Activated T-helper 17 cell treated with anti-CD3 and anti-CD28 coated beads, Interleukin-2, amount 50 U/mL, for 72 hours (primary cell): ENCODE measurements at regions not wholly inside any gene's neighbourhood (a gene's known extent, or its start where the extent isn't known, plus 50 kb on each side); places are given as distances from the start of the nearest gene placed in this dataset.

Experiments
- ATAC-seq: fragments of 150-1000 bp; cut with Tn5 transposase; replicated peaks from 2 replicates; pipeline ENCODE4 v1.10.0; 2021; ENCODE audit warnings: mild to moderate bottlenecking, moderate library complexity
- H3K27ac Mint-ChIP-seq: one replicate; pipeline ENCODE4 v1.8.0; 2022; ENCODE audit warnings: mixed read lengths
- H3K27me3 Mint-ChIP-seq: one replicate; pipeline ENCODE4 v1.8.0; 2022; ENCODE audit warnings: mixed read lengths
- H3K36me3 Mint-ChIP-seq: one replicate; pipeline ENCODE4 v1.8.0; 2022; ENCODE audit warnings: low read depth, mild to moderate bottlenecking, mixed read lengths
- H3K4me1 Mint-ChIP-seq: one replicate; pipeline ENCODE4 v1.8.0; 2022; ENCODE audit warnings: mixed read lengths
- H3K4me3 Mint-ChIP-seq: one replicate; pipeline ENCODE4 v1.8.0; 2022; ENCODE audit warnings: mild to moderate bottlenecking, mixed read lengths
- H3K9me3 Mint-ChIP-seq: one replicate; pipeline ENCODE4 v1.8.0; 2022; ENCODE audit warnings: mixed read lengths

DNA sequence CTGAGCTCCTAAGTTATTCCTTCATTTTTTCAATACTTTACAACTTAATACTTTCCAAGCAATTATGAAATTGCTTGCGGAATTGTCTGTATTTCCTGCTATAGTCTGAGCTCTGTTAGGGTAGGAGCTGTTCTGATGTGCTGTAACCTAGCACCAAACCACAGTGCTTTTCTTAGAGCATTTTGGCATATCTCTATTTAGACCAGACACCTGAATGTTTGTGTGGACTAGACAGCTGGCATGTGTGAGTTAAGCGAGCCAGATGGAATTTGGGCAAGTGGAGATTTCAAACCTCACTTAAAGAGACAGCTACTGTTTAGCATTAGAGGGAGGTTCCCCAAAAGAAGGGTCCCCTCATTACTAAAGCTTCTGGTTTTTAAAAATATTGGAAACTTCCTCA lies 106.1 kb downstream of the RWDD3 start:
- H3K36me3 Mint-ChIP-seq: no peaks in the 10 kb centered on the region
- H3K4me1 Mint-ChIP-seq: no peaks in the 10 kb centered on the region
- peaks cover 11% of the 10 kb centered on the region for H3K27me3 Mint-ChIP-seq
- H3K27ac Mint-ChIP-seq: no peak overlapping the region
- no peak for ATAC-seq
- no peak overlapping the region for H3K4me3 Mint-ChIP-seq
- H3K9me3 Mint-ChIP-seq: no peaks in the 10 kb centered on the region

DNA sequence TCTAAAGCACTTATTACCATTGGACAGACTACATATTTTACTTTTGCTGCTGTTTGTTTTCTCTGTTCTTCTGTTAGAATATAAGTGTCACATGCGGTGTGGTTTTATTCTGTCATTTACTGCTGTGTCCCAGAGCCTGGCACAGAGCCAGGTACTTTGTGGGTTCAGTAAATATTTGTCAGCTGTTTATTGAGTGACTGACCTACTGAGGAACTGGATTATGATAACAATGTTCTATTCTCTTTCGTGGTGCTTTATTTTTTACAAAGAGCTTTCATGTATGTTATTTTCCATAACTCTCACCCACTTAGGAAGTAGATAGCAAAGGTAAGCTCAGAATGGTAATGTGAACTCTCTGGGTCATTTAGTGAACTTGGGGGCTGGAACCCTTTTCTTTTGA lies 118.8 kb downstream of the RWDD3 start:
- H3K4me1 Mint-ChIP-seq: no peaks in the 10 kb centered on the region
- ATAC-seq: no peak
- no peaks in the 10 kb centered on the region for H3K36me3 Mint-ChIP-seq
- no peaks in the 10 kb centered on the region for H3K9me3 Mint-ChIP-seq
- no peak overlapping the region for H3K27ac Mint-ChIP-seq
- no peak overlapping the region for H3K4me3 Mint-ChIP-seq
- peaks cover 4% of the 10 kb centered on the region for H3K27me3 Mint-ChIP-seq

DNA sequence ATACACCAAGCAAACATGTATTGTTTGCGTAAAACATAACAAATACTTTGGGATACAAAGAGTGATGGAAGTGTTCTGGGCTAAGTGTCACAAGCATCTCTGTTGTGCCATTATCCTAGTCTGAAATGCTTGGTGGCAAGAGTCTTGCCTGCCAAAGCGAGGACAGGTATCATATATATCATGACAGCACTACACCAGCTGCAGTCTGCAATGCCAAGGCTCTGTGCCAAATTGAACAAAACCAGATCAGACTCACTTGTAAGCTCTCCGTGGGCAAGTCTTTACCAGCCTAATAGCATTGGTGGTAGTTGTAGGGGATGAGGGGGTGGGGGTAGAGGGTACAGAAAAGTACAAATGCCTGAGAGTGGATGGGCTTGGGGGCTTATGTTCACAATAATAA lies 119.2 kb downstream of the RWDD3 start:
- H3K27ac Mint-ChIP-seq: no peak overlapping the region
- H3K4me3 Mint-ChIP-seq: no peak overlapping the region
- H3K27me3 Mint-ChIP-seq: peaks cover 4% of the 10 kb centered on the region
- ATAC-seq: no peak
- no peaks in the 10 kb centered on the region for H3K4me1 Mint-ChIP-seq
- no peaks in the 10 kb centered on the region for H3K9me3 Mint-ChIP-seq
- H3K36me3 Mint-ChIP-seq: no peaks in the 10 kb centered on the region

DNA sequence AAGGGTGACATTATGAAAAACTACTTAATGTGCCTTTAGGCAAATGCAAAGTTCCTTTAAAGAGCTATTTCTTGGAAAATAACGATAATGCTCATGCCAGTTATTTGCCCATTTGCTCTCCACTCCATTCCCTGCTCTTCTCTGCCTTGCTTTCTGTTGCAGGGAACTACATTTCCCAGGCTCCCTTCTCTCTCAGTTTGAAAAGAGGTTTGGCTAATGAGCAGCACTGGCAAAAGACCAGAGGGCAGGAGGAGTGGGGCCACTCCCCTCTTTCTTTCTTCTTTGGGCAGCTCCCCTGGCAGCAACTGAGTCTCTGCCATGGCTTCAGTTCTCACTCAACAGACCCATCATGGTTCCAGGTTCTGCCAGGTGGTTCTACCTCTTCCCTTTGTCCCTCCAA lies 130.5 kb downstream of the RWDD3 start:
- H3K4me3 Mint-ChIP-seq: no peak overlapping the region
- H3K4me1 Mint-ChIP-seq: no peaks in the 10 kb centered on the region
- H3K27me3 Mint-ChIP-seq: peaks cover 15% of the 10 kb centered on the region
- ATAC-seq: no peak
- no peak overlapping the region for H3K27ac Mint-ChIP-seq
- H3K9me3 Mint-ChIP-seq: peaks cover 7% of the 10 kb centered on the region
- H3K36me3 Mint-ChIP-seq: no peaks in the 10 kb centered on the region

DNA sequence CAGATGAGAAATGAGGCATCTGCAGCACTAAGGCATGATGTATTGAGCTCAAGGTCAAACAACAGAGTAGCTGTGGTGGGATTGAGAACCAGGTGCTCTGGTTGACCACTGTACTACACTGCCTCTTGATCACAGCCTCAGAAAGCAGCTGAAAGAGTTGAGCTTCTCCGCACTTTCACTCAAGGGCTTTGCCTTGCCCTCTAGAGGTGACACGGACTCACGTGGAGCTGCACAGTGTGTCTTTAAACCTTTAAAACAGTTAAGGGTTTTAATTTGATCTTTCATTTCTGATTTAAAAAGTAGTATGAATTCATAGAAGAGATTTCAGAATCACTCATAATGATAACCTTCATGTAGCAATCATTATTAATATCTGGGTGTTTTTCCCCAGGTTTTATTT lies 132.5 kb downstream of the RWDD3 start:
- Mint-ChIP-seq H3K27ac (no peak overlapping the region), H3K36me3 (no peaks in the 10 kb centered on the region), H3K4me3 (no peak overlapping the region), H3K4me1 (no peaks in the 10 kb centered on the region), H3K27me3 (peaks cover 9% of the 10 kb centered on the region), H3K9me3 (peaks cover 7% of the 10 kb centered on the region)
- no peak for ATAC-seq

DNA sequence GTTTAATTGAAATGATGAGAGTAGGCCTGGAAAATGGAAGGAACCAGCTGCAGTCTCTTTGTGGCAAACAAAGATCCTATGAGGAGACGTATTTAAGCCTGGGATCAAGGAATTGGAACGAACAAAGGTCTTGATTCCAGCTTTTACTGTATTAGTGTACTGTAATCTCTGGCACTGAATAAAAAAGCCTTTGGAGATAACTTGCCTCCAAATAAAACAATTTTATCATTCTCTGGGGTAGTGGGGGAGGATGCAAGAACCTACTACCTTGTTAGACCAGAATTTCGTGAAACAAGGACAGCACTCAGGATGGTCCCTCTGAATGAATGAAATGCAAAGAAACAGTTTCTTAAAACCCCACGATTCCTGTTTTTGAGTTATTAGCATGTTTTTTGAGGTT lies 134.2 kb downstream of the RWDD3 start:
- peaks cover under 1% of the 10 kb centered on the region for H3K27me3 Mint-ChIP-seq
- H3K36me3 Mint-ChIP-seq: no peaks in the 10 kb centered on the region
- ATAC-seq: no peak
- peaks cover 7% of the 10 kb centered on the region for H3K9me3 Mint-ChIP-seq
- no peaks in the 10 kb centered on the region for H3K4me1 Mint-ChIP-seq
- H3K4me3 Mint-ChIP-seq: no peak overlapping the region
- H3K27ac Mint-ChIP-seq: no peak overlapping the region

DNA sequence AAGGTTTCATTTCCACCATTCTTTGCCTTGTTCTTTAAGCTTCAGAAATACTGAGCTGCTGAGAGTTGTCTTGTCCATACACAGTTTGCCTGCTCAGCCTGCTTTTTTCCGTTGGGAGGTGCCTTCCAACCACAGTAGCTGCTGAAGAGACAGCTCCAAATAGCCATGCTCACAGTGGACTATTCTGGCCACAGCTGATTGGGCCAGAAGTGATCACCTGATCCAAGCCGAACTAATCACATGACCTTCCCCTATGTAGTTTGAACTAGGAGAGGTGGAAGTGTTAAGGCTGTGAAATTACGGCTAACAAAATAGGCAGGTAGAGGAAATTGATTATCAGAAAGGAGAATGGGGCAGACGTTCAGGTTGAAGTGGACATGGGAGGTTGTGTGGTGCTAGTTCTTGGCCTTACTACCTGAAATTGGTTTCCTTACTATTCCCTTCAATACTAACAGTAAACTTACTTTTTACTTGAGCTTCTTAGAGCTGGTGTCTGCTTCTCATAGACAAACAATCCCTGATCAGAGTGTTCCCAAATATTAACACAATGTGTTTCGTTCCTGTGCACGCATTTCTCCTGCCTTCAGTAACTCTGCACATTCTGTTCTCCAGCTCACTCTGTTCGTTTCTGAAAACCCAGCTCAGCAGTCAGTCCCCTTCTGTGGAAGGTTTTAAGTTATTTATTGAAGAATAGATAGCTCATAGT lies 136.1 kb downstream of the RWDD3 start:
- peaks cover 2% of the 10 kb centered on the region for H3K9me3 Mint-ChIP-seq
- no peaks in the 10 kb centered on the region for H3K27me3 Mint-ChIP-seq
- H3K4me1 Mint-ChIP-seq: no peaks in the 10 kb centered on the region
- no peak for ATAC-seq
- H3K4me3 Mint-ChIP-seq: no peak overlapping the region
- H3K36me3 Mint-ChIP-seq: no peaks in the 10 kb centered on the region
- no peak overlapping the region for H3K27ac Mint-ChIP-seq

DNA sequence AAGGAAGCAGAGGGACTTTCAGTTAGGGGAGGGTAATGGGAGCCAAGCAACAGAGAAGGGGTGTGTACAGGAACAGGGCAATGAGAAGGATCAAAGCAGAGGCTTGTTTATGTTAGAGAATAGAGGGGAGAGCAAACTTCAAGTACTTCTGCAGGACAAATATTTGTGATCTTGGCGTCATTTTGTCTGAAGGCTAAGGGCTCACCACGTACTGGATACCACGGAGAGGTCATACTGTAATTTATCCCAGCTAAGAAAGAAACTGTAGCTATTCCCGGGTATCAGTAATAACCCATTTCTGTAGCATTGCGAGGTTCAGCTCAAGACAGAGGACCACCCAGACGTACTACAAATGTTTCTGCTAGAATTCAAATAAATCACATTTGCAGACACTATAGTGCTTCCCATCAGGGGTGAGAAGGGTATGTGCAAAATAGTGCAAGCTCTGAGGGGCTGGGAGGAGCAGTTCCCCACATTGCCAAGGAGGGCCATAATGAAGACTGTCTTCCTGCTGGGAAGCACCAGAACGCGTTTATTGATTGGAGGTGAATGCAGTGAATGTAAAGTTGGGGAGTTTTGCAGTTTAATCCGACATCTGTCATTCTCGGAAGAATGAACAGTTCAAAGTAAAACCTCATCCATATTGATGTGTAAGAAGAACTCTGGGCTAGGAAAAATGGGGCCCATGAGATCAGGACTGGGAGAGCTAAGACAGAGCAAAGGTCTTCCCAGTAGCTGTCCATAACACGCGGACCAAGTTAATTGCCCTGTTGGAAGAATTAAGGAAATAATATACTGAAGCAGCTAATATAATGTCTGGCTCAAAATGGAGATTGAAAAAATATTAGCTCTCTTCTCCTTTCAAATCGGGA lies 136.9 kb downstream of the RWDD3 start:
- ATAC-seq: no peak
- H3K27ac Mint-ChIP-seq: no peak overlapping the region
- H3K27me3 Mint-ChIP-seq: no peaks in the 10 kb centered on the region
- H3K36me3 Mint-ChIP-seq: no peaks in the 10 kb centered on the region
- H3K4me3 Mint-ChIP-seq: no peak overlapping the region
- H3K9me3 Mint-ChIP-seq: no peaks in the 10 kb centered on the region
- H3K4me1 Mint-ChIP-seq: no peaks in the 10 kb centered on the region

DNA sequence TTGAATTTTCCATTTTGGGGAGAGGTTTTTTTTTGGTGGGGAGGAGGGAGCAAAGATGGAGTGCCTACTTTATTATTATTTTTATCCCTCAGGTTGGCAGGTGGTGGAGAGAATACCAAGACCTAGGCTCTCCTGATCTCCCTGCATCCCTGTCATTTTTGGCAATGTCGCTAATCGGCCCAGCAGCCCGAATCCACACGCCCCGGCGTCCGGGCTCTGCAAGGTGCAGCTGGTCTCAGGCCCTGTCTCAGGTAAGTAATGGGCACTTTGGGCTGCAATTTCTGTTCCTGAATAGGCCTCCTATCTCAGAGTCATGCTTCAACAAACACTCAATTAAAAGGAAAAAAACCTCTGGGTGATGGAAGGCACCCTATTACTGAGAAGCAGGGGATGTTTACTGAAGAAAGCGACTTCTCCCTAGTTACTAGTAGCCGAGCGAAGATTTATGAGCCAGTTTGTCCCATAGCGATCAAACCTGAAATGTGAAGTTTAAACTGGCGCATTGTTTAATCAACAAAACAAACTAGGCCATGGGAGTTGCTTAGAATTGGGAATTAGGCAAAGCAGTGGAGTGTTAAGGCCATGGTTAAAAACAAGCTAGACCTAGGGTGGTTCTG lies 137.8 kb downstream of the RWDD3 start:
- no peaks in the 10 kb centered on the region for H3K9me3 Mint-ChIP-seq
- no peaks in the 10 kb centered on the region for H3K4me1 Mint-ChIP-seq
- H3K27ac Mint-ChIP-seq: no peak overlapping the region
- no peak overlapping the region for H3K4me3 Mint-ChIP-seq
- H3K36me3 Mint-ChIP-seq: no peaks in the 10 kb centered on the region
- no peak for ATAC-seq
- no peaks in the 10 kb centered on the region for H3K27me3 Mint-ChIP-seq

DNA sequence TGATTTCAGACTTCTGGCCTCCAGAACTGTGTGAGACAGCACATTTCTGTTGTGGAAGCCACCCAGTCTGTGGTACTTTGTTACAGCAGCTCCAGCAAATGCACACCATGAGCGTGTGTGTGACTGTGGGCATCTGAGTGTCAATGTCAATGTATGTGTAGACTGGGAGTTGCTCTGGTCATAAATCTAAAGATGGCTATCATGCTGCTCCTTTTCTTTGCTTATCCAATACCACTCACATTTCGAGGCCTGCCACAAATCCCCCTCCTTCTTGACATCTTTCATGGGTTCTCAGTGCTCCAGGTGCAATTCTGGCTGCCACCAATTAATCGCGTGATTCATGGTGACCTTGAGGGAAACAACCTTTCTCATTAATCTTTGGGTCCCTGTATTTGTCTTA lies 141.2 kb downstream of the RWDD3 start:
- Mint-ChIP-seq H3K27me3 (no peaks in the 10 kb centered on the region), H3K27ac (no peak overlapping the region), H3K36me3 (no peaks in the 10 kb centered on the region)

DNA sequence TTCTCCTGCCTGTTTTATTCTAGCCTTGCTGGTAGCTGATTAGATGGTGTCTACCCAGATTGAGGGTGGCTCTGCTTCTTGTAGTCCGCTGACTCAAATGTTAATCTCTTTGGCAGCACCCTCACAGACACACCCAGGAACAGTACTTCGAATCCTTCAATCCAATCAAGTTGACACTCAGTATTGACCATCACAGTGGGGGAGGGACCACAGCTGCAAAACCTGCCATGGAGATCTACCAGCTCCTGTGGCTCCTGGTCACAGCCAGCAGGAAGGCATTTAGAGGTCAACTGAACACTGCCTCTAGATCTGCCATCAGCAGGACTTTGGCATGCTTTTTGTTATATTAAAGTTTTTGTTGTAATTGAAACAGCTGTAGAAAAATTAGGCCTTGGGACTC lies 146.9 kb downstream of the RWDD3 start:
- ATAC-seq: no peak
- H3K4me3 Mint-ChIP-seq: no peak overlapping the region
- H3K9me3 Mint-ChIP-seq: no peaks in the 10 kb centered on the region
- no peaks in the 10 kb centered on the region for H3K27me3 Mint-ChIP-seq
- no peaks in the 10 kb centered on the region for H3K36me3 Mint-ChIP-seq
- no peak overlapping the region for H3K27ac Mint-ChIP-seq
- no peaks in the 10 kb centered on the region for H3K4me1 Mint-ChIP-seq

More for the DNA sequence above, 141.2 kb downstream of the RWDD3 start:
- H3K4me3 Mint-ChIP-seq: no peak overlapping the region
- no peaks in the 10 kb centered on the region for H3K4me1 Mint-ChIP-seq
- no peak for ATAC-seq
- no peaks in the 10 kb centered on the region for H3K9me3 Mint-ChIP-seq

DNA sequence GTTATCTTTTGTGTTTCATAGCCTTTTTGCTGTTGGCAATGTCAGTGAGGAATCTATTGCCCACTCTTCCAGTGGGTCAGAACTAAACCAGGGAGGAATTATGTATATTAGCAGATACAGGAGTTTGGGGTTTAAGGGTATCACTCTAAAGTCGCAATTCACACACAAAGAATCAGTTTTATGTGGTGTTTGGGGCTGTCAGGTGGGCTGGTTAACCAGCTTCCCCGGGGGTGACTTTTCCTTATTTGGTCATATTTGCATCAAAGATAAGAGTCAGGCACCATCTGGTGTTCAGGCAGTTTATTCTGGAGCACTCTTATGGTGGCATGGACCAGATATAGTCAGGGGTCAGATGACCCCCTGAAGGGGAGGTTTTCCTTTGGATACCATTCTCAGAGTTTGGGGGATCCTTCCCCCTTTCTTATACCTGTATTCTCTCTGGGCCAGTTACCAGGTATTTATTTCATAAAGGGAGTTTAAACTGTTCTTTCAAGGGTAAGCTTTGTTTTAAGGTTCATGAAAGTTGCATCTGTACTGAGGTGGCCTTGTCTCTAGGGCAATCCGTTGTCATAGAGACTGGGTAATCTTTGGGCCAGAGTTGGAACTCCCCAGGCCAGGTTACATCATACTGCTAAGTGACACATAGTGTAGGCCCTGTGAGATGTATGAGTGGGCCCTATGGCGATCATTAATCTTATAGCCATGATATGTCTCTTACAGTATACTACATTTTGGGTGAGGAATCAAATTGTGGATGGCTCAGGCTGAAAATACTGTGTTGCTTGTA lies 148.2 kb downstream of the RWDD3 start:
- Mint-ChIP-seq H3K27ac (no peak overlapping the region), H3K4me3 (no peak overlapping the region), H3K36me3 (no peaks in the 10 kb centered on the region), H3K4me1 (no peaks in the 10 kb centered on the region), H3K27me3 (no peaks in the 10 kb centered on the region), H3K9me3 (no peaks in the 10 kb centered on the region)
- ATAC-seq: no peak

DNA sequence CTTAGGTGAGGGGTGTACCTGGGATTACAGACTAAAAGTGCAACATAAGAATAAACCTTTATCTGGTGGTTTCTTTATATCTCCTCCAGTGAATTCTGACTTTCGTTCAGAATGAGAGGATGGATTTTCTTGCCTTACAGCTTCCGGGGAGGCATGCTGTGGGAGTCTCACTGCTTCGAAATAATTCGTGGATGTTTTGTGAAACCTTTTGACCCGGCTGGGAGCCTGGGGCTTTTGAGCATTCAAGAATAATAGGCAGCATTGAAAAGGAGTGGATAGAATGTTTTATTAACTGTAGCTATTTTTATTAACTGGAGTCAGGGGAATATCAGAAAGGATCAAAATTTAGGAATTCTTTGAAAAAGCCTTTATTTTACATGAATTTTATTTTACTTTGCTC lies 149.1 kb downstream of the RWDD3 start:
- H3K9me3 Mint-ChIP-seq: no peaks in the 10 kb centered on the region
- H3K27ac Mint-ChIP-seq: no peak overlapping the region
- H3K4me3 Mint-ChIP-seq: no peak overlapping the region
- H3K27me3 Mint-ChIP-seq: no peaks in the 10 kb centered on the region
- no peaks in the 10 kb centered on the region for H3K4me1 Mint-ChIP-seq
- ATAC-seq: no peak
- H3K36me3 Mint-ChIP-seq: no peaks in the 10 kb centered on the region

DNA sequence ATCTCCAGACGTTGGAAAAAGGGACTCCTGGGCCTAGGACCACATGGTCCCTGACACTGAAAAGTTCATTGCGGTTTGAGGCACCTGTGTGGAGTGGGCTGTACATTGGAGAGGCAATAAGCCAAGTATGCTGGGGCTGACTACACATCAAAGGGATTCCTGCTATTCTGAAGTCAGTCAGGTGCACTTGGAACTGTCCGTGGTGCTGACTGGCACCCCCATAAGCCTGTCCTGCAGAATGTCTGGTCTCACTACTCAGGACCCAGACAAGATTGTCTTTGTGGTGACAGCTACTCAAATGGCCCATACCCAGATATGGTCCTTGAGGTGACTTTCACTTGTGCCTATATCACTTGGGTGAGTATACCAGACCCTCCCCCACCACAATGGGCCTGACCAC lies 150.6 kb downstream of the RWDD3 start:
- no peak for ATAC-seq
- Mint-ChIP-seq H3K27ac (no peak overlapping the region), H3K4me1 (no peaks in the 10 kb centered on the region), H3K36me3 (no peaks in the 10 kb centered on the region), H3K9me3 (no peaks in the 10 kb centered on the region), H3K27me3 (no peaks in the 10 kb centered on the region), H3K4me3 (no peak overlapping the region)
